Neutrophil (primary cell): ENCODE measurements at regions not wholly inside any gene's neighbourhood (a gene's known extent, or its start where the extent isn't known, plus 50 kb on each side); places are given as distances from the start of the nearest gene placed in this dataset.

Experiments
- H3K27ac ChIP-seq: fragments of 200-600 bp; sonication (generic); 2 replicates; pipeline ENCODE4 v1.5.1; 2016; ENCODE audit warnings: mild to moderate bottlenecking, moderate library complexity
- H3K27me3 ChIP-seq: fragments of 200-600 bp; sonication (generic); 2 replicates; pipeline ENCODE4 v1.6.0; 2016; ENCODE audit warnings: mild to moderate bottlenecking
- H3K36me3 ChIP-seq: fragments of 200-600 bp; sonication (generic); 2 replicates; pipeline ENCODE4 v1.5.1; 2017
- H3K4me1 ChIP-seq, 2 experiments: fragments of 200-600 bp in 1 of 2; sonication (generic) in 1 of 2; 1 replicate in 1 of 2; 2 replicates in 1 of 2; pipeline versions ENCODE4 v1.5.1 to v1.6.1; 2013 to 2016; ENCODE audit warnings: low read depth in 1 of 2, low read length in 1 of 2, mild to moderate bottlenecking in 1 of 2, moderate library complexity in 1 of 2; ENCODE audit not compliant: control insufficient read depth in 1 of 2, insufficient read depth in 1 of 2
- H3K4me3 ChIP-seq, 2 experiments: fragments of 200-600 bp in 1 of 2; sonication (generic) in 1 of 2; 1 replicate in 1 of 2; 2 replicates in 1 of 2; pipeline ENCODE4 v1.5.1; 2013 to 2016; ENCODE audit warnings: low read depth in 1 of 2, low read length in 1 of 2, mild to moderate bottlenecking in 1 of 2, moderate library complexity in 1 of 2
- H3K9me3 ChIP-seq: fragments of 200-600 bp; sonication (generic); 2 replicates; pipeline ENCODE4 v1.5.1; 2016
- CTCF ChIP-seq: fragments of 200-600 bp; sonication (generic); IDR thresholded peaks from 2 replicates; pipeline ENCODE4 v1.5.1; 2016; ENCODE audit warnings: antibody characterized with exemption

GRCh38 chr9:87187656-87188055, 240.3 kb upstream of the GAS1 start:
- no peaks in the 10 kb centered on the region for H3K4me1 ChIP-seq
- no peaks in the 10 kb centered on the region for H3K9me3 ChIP-seq
- no peak for TF ChIP-seq CTCF
- no peak overlapping the region for H3K27ac ChIP-seq
- no peaks in the 10 kb centered on the region for H3K27me3 ChIP-seq
- H3K4me3 ChIP-seq = no peak overlapping the region
- H3K36me3 ChIP-seq = no peaks in the 10 kb centered on the region

- Histone ChIP-seq H3K27ac (no peak overlapping the region), H3K9me3 (no peaks in the 10 kb centered on the region), H3K4me1 (no peaks in the 10 kb centered on the region), H3K36me3 (no peaks in the 10 kb centered on the region), H3K27me3 (no peaks in the 10 kb centered on the region), H3K4me3 (no peak overlapping the region)
- TF ChIP-seq CTCF = no peak
Measured at GRCh38 chr9:87189006-87189405, 241.7 kb upstream of the GAS1 start.

GRCh38 chr9:87193151-87193550, 245.8 kb upstream of the GAS1 start:
- Histone ChIP-seq H3K4me1 (no peaks in the 10 kb centered on the region), H3K27ac (no peak overlapping the region), H3K4me3 (no peak overlapping the region), H3K36me3 (no peaks in the 10 kb centered on the region), H3K9me3 (no peaks in the 10 kb centered on the region), H3K27me3 (peaks cover 4% of the 10 kb centered on the region)
- TF ChIP-seq CTCF = no peak

- H3K4me3 ChIP-seq = no peak overlapping the region
- peaks cover 4% of the 10 kb centered on the region for H3K27me3 ChIP-seq
- no peak for TF ChIP-seq CTCF
- H3K9me3 ChIP-seq = no peaks in the 10 kb centered on the region
- no peaks in the 10 kb centered on the region for H3K4me1 ChIP-seq
- H3K27ac ChIP-seq = no peak overlapping the region
- H3K36me3 ChIP-seq = no peaks in the 10 kb centered on the region
Measured at GRCh38 chr9:87193925-87194868, 246.9 kb upstream of the GAS1 start.

- Histone ChIP-seq H3K9me3 (no peaks in the 10 kb centered on the region), H3K36me3 (no peaks in the 10 kb centered on the region), H3K27me3 (peaks cover 4% of the 10 kb centered on the region), H3K4me3 (no peak overlapping the region), H3K27ac (no peak overlapping the region), H3K4me1 (no peaks in the 10 kb centered on the region)
- TF ChIP-seq CTCF = no peak
Measured at GRCh38 chr9:87195306-87195705, 248.0 kb upstream of the GAS1 start.
